OCI-M1 (cell line): ENCODE measurements at regions not wholly inside any gene's neighbourhood (a gene's known extent, or its start where the extent isn't known, plus 50 kb on each side); places are given as distances from the start of the nearest gene placed in this dataset.
A peak's percentile ranks its signal among the peaks of the same experiment; 100 is the strongest.

Source experiments
- DNase-seq: peaks from one replicate; lab custom pipeline; 2025; lab: John Stamatoyannopoulos, UW

DNA sequence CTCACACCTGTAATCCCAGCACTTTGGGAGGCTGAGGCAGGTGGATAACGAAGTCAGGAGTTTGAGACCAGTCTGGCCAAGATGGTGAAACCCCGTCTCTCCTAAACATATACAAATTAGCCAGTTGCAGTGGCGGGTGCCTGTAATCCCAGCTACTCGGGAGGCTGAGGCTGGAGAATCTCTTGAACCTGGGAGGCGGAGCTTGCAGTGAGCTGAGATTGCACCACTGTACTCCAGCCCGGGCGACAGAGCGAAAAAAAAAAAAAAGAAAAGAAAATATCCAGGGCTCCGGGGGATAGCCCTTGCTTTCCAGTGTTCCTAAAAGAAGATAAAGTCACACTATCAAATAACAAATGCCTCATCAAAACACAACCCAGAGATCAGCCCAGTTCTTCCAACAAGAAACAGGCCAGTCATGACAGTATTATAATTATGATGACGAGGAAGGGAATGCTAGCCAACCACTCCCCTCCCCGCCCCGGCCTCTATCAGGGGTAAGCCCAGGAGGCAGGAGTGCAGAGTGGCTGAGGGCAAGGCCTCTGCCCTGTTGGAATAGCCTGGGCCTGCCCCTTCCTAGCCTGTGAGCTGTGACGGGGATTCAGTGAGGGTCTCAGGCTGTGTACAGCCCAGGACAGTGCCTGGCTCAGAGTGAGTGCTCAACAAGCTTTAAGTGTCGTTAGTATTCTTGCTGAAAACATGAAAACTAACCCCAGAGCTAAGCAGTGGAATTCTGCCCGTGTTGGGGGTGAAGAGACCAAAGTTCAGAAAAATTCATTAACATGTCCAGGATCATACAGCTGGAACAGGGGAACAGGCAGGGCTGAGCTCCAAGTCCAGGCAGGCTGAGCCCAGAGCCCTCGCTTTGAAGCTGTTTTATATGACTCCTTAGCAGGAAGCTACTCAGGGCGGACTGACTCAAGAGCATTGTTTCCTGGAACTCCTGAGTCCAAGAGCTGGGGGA lies 54.3 kb downstream of the FAM241B start:
- no peak for DNase-seq

DNA sequence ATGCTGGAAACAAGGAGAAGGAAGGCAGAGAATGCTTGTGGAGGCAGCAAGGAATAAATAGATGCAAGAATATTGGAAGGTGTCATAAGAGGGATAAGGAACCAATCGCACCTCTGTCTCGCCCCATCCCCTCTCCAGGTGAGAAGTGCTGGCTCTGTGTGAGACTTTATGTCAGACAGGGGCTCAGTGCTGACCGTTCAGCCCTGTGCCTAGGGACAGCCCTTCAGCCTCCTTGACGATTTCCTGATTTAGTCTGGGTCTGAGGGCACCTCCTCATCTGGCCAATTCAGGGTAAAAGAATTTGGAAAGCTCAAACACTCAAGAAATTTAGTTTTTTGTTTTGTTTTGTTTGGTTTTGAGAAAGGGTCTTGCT lies 54.9 kb downstream of the FAM241B start:
- DNase-seq = no peak

DNA sequence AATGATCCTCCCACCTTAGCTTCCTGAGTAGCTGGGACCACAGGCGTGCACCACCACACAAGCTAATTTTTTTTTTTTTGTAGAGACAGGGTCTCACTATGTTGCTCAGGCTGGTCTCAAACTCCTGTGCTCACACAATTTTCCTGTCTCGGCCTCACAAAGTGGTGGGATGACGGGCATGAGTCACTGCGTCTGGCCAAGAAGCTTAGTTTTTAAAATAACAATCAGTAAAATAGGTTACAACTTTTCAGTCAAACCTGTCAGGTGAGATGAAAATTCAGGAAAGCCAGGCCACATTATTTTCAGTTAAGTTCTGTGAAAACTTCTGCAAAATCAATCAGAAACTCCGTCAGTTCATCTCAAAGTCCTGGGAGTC lies 55.4 kb downstream of the FAM241B start:
- no peak for DNase-seq

DNA sequence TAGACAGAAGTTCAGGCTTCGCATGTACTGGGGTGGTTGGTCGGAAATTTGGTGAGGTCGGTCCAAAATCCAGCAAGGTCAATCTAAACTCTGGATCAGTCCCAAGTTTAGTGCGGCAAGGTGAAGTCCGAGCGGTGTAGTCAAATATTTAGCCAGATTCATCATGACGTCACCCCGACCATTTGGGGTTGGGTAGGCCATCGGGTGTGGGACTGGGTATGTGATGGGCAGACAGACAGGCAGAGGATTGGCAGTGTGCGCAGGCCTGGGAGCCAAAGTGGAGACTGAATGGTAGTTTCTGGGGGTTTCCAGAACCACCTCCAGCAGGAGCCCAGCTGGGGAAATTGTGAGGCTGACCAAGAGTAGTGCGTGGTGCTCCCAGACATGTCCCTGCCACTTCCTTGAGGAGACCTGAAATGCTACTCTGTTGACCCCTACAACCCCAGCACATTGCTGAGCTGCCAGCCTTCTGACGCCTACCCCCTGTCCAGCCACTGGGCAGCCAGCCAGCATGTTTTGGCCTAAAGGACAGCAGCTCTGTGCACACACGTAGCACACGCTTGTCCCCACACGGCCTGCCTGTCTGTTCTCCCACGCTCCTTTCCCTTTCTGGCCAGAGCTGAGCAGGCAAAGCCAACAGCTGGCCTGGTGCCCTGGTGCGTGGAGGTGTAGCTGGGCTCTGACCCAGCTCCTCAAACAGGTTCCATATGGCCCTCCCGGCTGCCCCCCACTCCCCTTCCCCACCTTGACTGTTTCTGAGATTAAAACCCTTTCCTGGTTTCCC lies 55.9 kb downstream of the FAM241B start:
- DNase-seq = no peak

DNA sequence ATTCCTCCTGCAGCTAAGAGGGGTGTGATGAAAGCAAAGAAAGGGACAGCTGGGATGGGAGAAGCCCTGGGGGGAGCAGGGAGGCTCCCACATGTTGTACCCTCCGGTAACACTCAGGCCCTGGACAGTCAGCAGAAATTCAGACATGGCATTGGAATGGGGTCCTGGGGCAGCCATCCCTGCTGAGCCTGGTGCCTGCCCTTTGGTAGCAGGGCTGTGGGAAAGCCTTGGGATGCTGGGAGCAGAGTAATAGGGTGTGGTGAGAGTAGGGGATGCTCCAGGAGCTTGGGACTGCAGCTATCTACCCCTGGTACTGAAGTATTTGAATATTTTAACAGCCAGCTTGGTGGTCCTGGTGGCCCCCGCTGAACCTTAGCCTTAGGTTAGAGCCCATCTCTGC lies 56.8 kb downstream of the FAM241B start:
- no peak for DNase-seq

DNA sequence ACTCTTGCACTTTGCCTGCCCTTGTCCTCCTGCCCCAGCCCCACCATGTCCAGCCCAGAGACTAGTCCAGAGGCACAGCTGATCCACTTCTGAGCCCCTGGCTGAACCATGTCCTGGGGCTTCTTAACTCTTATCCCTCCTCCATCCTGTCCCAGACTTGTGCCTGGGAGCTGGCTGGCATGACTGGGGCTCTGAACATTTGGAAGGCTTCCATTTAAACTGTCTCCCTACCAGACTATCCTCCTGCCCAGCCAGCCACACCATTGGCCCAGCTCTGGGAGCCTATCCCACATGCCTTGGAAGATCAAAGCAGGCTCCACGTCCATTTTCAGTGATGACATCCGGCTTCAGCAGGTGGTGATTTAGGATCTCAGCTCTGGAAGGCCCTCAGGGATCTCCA lies 57.4 kb downstream of the FAM241B start:
- no peak for DNase-seq

DNA sequence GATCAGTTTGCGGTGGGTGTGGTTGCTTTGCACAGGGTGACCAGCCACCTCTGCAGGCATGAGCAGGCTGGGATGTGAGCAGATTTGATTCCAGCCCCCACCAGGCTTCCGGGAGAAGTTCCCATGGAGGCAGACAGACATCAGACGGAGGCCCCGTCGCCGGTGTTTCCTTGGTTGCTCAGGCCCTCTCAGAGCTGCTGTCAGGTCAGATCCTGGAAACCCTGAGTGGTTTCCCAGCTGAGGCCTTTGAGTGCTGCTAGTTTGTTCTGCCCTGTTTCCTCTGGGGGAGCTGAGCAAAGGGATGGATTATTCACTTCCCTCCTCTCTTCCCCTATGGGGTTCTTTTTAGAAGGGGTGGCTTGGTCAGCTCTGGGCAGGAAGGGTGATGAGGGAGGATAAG lies 62.2 kb downstream of the FAM241B start:
- no peak for DNase-seq

DNA sequence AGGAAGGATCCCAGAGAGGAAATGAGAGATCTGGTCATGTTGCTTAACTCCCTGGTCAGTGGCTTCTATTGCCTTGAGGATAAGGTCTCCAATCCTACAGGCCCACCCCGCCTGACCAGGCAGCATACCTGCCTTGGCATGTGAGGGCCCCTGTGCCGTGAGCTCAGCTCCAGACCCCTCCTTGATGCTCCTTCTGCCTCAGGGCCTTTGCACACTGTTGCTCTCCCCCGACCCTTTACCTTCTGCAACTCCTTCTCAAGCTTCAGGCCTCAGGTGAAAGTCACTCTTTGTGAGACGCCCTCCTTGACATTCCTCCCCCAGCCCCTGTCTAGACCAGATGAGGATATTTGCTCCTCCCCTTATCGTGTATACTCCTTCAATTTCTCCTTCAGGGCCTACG lies 62.8 kb downstream of the FAM241B start:
- no peak for DNase-seq

DNA sequence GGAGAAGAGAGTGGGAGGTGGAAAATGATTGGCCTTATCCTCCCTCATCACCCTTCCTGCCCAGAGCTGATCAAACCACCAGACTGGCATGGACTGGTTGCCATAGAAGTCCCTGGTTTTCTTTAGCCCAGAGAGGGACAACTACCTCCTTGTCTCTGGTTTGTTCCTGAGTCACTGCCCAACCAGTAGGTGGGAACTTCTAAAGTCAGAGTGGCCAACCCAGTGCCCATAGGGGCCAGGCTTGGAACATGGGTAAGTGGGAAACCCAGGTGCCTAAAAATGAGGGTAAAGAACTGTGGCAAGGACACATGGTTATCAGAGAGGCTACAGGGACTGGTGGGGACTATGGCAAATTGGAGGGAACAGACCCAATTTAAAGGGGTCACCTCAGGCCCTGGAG lies 63.8 kb downstream of the FAM241B start:
- DNase-seq = no peak

DNA sequence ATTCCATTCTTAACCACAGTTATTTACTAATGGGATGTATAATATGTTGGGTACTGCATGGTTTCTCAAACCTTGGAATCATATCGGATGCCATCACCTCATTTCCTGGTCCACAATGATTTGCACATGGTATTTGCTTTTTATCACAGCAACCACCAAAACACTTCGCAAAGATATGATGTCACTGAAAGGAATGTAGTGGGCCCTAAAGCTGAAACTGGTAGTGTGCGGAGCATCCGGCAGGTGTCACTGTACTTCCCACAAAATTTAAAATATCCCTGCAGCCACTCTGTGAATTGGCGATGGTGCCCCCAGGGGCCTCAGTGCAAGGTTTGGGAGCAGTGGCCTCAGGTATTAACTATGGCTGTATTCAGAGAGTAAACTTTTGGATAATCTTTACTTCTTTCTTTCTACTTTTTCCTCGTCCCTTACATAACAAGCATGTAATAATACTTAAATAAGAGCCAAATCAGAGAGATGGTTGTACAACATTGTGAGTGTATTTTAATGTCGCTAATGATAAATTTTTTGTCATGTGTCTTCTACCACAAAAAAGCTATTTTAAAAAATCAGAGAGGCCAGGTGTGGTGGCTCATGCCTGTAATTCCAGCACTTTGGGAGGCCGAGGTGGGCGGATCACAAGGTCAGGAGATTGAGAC lies 66.2 kb downstream of the FAM241B start:
- peak; percentile 65 for DNase-seq

DNA sequence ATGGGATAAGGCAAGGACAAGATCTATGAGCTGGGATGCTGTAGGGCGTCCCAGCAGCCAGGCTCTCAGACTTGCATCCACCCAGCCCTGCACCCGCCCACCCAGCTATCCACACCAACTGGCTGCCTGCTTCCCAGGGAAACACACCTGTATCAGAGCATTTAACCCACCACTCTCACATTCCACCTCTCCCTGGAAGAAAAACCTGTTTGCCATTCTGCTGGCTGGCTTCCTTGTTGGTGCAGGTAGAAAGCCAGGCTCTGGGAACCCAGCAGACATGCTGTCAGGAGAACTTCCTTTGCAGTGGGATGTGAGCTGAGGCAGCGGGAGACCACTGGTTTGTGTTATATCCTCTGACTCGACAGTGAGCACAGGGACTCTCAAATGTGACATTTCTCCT lies 67.0 kb downstream of the FAM241B start:
- DNase-seq = no peak

DNA sequence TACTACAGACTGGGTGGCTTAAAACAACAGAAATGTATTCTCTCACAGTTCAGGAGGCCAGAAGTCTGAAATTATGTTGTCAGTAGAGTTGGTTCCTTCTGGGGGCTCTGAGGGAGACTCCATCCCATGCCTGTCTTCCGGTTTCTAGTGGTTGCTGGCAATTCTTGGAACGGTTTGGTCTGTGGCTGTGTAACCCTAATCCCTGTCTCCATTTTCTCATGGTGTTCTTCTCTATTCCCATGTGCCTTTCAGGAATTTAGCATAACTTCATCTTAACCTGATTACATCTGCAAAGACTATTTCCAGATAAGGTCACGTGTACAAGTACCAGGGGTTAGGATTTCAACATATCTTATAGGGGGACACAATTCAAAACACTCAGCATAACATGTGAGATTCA lies 73.2 kb downstream of the FAM241B start:
- no peak for DNase-seq

DNA sequence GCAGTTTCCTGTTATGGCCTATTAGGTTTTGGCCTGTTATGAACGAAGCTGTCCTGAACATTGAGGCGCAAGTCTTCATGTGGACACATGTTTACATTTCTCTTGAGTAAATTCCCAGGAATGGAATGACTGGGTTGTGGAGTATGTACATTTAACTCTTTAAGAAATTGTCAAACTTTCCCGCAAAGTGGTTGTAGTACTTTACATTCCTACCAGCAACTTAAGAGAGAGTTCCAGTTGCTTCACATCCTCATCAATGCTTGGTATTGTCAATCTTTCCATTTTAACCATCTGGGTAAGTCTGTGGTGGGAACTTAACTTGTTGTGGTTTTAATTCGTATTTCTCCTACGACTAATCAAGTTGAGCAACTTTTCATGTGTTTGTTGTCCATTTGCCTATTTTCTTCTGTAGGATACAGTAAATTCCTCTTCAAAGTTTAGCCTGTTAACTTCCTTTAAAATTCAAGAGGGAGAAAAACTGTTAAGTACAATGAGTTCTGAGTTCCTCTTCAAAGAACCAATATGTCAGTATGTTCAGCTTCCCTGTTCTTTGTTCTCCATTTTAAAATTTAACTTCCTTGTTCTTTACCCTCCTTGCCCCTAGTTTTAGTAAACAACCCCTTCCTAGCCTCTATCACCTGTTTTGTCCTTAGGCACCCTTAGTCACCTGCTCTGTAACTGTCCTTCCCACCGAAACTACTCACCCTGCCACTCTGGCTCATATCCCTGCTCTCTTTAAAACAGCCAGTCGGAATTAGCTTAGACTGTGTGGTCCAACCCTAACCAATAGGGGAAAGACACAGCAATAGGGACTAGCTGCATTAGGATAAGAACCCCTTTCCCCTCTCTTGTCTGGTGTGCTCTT lies 74.0 kb downstream of the FAM241B start:
- peak; percentile 25 for DNase-seq

DNA sequence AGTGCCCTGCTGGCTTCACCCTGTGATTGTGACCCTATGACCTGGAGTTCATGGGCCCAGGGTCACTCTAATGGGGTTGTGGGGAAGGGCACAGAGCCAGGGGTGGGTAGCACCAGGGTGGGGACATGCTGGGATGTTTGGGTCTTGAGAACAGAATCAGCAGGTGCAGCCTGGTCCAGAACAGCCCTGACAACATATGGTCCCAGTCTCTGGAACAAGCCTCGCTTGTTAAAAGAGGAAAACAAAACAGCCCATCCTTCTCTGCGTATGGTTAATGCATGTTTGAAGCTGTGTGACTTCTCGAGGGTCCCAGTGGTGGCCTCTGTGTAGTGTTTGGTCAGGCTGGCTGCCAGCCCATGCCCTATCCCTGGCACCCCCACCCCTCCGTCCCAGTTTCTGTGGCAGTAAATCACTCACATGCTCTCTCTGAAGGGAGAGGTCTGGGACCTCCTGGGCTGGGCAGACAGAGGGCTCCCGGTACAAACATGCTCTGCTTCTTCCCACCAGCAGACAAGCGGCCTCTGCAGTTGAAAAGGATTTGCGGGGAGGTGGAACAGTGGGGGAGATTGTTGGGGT lies 79.4 kb downstream of the FAM241B start:
- no peak for DNase-seq

DNA sequence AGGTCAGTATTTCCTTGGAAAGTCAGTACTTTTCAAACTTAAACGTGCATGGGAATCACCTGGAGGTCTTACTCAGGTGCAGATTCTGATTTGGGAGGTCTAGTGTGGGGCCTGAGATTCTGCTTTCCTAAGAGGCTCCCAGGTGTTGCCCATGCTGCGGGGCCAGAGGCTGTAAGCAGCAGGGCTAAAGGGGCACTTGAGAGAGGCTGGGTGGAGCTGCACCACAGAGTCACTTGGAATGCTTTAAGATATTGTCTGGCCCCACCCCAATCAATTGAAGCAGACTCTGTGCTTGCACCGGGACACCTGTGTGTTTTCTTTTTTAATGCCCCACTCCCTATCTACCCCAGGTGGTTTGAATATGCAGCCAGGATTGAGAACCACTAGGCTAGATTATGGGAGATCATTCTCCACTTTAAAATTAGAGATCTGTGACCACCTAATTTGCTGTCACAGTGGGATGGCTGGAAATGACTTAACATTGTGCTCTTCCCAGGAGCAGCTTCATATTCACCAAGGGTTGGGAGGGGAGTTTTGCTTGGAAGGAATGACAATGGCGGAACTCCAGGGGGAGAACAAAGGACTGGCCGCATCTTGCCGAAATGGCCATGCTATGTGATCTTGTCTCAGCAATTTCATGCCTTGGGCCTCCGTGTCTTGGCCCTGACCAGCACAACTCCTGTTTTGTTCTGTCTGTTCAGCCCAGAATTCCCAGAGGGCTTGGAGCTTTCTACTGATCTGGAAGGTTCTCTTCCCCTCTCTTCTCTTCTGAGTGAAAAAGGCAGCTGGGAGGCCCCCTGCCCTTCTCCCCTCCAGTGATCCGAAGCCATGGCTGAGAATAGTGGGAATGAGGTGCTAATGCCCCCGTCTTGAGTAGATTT lies 80.2 kb downstream of the FAM241B start:
- no peak for DNase-seq

DNA sequence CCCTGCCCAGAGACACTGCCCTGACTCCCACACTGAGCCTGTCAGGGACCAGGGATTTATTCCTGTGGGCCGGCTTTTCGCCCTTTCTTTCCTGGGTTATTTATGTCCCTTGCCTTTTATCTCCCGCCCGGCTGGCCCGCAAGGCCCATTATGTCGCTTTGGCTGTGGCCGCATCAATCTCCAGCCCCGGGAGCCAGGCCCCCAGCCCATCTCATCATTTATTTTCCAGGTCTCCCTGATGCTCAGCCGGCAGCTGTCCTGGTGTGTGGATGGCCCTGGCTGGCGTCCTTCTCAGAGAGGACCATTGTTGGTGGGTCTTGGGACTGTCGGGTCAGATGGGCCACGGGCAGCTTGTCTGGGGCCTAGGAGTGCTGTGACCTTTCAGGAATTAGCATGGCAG lies 82.3 kb downstream of the FAM241B start:
- no peak for DNase-seq

DNA sequence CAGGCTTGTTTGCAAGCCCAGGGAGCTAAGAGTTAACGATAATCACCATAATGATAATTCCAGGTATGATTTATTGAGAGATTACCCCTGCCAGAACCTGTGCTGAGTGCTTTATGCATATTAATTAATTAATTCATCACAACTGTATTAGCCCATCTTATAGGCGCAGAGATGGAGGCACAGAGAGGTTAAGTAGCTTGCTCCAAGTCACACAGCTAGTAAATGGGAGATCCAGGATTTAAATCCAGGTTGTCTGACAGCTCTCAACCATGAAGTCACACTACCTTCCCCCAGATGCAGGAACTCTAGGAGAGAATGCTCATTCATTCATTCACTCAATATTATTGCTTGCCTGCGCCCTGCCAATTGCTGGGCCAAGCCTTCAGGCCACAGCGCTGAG lies 84.5 kb downstream of the FAM241B start:
- DNase-seq = no peak

DNA sequence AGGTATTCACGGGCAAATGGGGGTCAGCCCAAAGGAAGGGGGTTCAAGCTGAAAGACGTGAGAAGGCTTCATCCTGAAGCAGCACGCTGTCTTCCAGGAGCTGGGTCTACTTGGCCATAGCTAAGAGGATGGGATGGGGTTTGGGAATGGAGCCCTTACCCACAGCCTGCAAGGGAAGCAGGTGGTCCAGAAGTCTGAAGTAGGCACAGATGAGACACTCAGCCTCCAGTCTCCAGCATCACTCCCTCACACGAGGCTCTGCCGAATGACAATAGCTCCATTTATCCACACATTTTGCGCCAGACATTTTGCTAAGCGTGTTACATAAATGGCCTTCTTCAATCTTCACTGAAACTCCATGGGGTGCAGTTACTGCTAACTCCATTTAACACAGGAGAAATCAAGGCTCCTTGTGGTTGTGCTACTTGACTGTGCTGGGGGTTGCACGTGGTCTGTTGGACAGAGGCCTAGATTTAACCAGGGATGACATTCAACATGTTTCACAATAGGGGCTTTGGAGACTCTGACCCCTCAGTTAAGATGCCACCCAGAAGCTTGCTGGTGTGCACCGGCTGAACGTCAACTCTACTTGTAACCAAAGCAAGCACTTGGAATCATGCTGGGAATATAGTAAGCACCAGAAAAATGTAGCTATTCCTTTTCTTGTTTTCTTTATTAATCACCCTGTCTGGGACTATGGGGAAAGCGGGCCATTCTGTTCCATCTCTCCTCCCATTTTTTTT lies 85.3 kb downstream of the FAM241B start:
- no peak for DNase-seq

DNA sequence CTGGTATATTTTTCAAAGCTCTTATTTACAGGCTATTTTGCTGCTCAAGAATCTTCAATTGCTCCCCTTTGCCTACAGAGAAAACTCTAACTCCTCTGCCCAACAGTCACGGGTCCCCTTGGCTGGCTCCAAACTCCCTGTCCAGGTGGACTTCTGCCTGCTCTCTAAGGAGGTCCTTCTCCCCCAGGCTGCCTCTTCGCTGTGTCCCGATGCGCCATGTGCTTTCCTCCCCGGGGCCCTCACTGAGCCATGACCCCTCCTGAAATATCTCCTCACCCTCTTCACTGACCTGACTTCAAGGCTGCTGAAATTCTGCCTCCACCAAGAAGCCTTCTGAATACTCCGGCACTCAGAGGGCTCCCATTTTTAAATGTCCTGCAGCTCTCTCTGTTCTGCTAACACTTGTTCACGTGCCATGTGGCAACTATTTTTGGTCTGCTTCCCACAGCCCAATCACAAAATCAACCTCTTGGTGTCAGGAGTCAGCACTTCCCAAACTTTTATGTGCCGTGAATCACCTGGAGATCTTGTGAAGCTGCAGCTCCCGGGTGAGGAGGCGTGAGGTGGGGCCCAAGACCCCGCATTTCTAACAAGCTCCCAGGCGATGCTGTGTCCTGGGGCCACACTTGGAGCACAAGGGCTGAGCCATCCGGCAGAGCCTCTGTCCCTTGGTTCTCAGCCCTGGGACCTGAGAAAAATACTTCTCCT lies 85.7 kb upstream of the COL13A1 start:
- DNase-seq = no peak
